CD14-positive monocyte (primary cell): ENCODE measurements at regions not wholly inside any gene's neighbourhood (a gene's known extent, or its start where the extent isn't known, plus 50 kb on each side); places are given as distances from the start of the nearest gene placed in this dataset.

Source experiments
- DNase-seq, 3 donors: peaks; one replicate each; pipeline ENCODE4 v3.0.0-alpha.2; 2011 to 2022
- H2AFZ ChIP-seq: 2 replicates; pipeline ENCODE4 v1.6.0; 2012; ENCODE audit warnings: mild to moderate bottlenecking, low read depth, low read length, inconsistent platforms; ENCODE audit not compliant: insufficient read depth, poor library complexity, severe bottlenecking
- H3K27ac ChIP-seq, 2 donors: 1 replicate in 1 of 2; 2 replicates in 1 of 2; pipeline ENCODE4 v1.5.1; 2012 to 2013; ENCODE audit warnings: low read length in 2 of 2, control low read depth in 1 of 2, inconsistent platforms in 1 of 2, low read depth in 1 of 2, mild to moderate bottlenecking in 1 of 2
- H3K27me3 ChIP-seq, 2 donors: one replicate each; pipeline versions ENCODE4 v1.6.0 to v1.6.1; 2011 to 2013; ENCODE audit warnings: low read length in 2 of 2; ENCODE audit not compliant: control insufficient read depth in 2 of 2, insufficient read depth in 2 of 2
- H3K36me3 ChIP-seq, 2 donors: replicated peaks in 1 of 2; 1 replicate in 1 of 2; 2 replicates in 1 of 2; pipeline versions ENCODE4 v1.5.1 to v1.6.1; 2012 to 2013; ENCODE audit warnings: low read length in 2 of 2, control low read depth in 1 of 2, inconsistent platforms in 1 of 2, mild to moderate bottlenecking in 1 of 2; ENCODE audit not compliant: insufficient read depth in 2 of 2, control insufficient read depth in 1 of 2
- H3K4me1 ChIP-seq, 2 donors: 1 replicate in 1 of 2; 2 replicates in 1 of 2; pipeline versions ENCODE4 v1.5.1 to v1.6.1; 2012 to 2013; ENCODE audit warnings: low read length in 2 of 2, control low read depth in 1 of 2, inconsistent platforms in 1 of 2, mild to moderate bottlenecking in 1 of 2, moderate library complexity in 1 of 2; ENCODE audit not compliant: insufficient read depth in 2 of 2, control insufficient read depth in 1 of 2
- H3K4me2 ChIP-seq: replicated peaks from 2 replicates; pipeline ENCODE3; 2012; ENCODE audit warnings: low read length, moderate library complexity, mild to moderate bottlenecking; ENCODE audit not compliant: poor library complexity, severe bottlenecking; ENCODE audit errors: extremely low read depth
- H3K4me3 ChIP-seq, 3 experiments: fragments of 200-600 bp in 1 of 3; sonication (generic) in 1 of 3; replicated peaks in 1 of 3; 1 replicate in 2 of 3; 2 replicates in 1 of 3; pipeline ENCODE4 v1.5.1; 2011 to 2013; ENCODE audit warnings: low read length in 3 of 3, mild to moderate bottlenecking in 3 of 3, control low read depth in 2 of 3, low read depth in 2 of 3, inconsistent platforms in 1 of 3, moderate library complexity in 1 of 3
- H3K79me2 ChIP-seq: 2 replicates; pipeline ENCODE4 v1.6.0; 2012; ENCODE audit warnings: mild to moderate bottlenecking, control low read depth, inconsistent platforms, low read length, moderate library complexity; ENCODE audit not compliant: insufficient read depth
- H3K9ac ChIP-seq: 2 replicates; pipeline ENCODE4 v1.6.0; 2017; ENCODE audit warnings: low read length, mild to moderate bottlenecking; ENCODE audit not compliant: insufficient read depth, poor library complexity, severe bottlenecking
- H3K9me3 ChIP-seq, 2 donors: replicated peaks in 1 of 2; 1 replicate in 1 of 2; 2 replicates in 1 of 2; pipeline versions ENCODE4 v1.5.1 to v1.6.1; 2012 to 2013; ENCODE audit warnings: low read length in 2 of 2, control low read depth in 1 of 2; ENCODE audit not compliant: control insufficient read depth in 1 of 2, insufficient read depth in 1 of 2
- H4K20me1 ChIP-seq: 2 replicates; pipeline ENCODE4 v1.6.0; 2012; ENCODE audit warnings: mild to moderate bottlenecking, low read length, control low read depth, moderate library complexity; ENCODE audit not compliant: insufficient read depth
- H3K27ac Mint-ChIP-seq, 7 donors: one replicate each; pipeline ENCODE4 v1.8.0; 2020; ENCODE audit warnings: mild to moderate bottlenecking in 7 of 7, mixed read lengths in 7 of 7, moderate library complexity in 6 of 7, inconsistent platforms in 2 of 7
- H3K27me3 Mint-ChIP-seq, 3 donors: one replicate each; pipeline ENCODE4 v1.8.0; 2021 to 2022; ENCODE audit warnings: low read depth in 3 of 3, mild to moderate bottlenecking in 3 of 3, mixed read lengths in 3 of 3, moderate library complexity in 3 of 3, inconsistent platforms in 1 of 3
- H3K36me3 Mint-ChIP-seq, 2 donors: one replicate each; pipeline ENCODE4 v1.8.0; 2020; ENCODE audit warnings: mixed read lengths in 2 of 2, inconsistent platforms in 1 of 2, mild to moderate bottlenecking in 1 of 2
- H3K4me1 Mint-ChIP-seq: one replicate; pipeline ENCODE4 v1.8.0; 2020; ENCODE audit warnings: mild to moderate bottlenecking, mixed read lengths
- H3K4me3 Mint-ChIP-seq, 2 donors: one replicate each; pipeline ENCODE4 v1.8.0; 2020; ENCODE audit warnings: mild to moderate bottlenecking in 2 of 2, mixed read lengths in 2 of 2, moderate library complexity in 1 of 2
- H3K9me3 Mint-ChIP-seq, 7 donors: one replicate each; pipeline ENCODE4 v1.8.0; 2020 to 2022; ENCODE audit warnings: mixed read lengths in 7 of 7, mild to moderate bottlenecking in 6 of 7, moderate library complexity in 6 of 7, inconsistent platforms in 2 of 7
- CTCF ChIP-seq: fragments of 200-600 bp; IDR thresholded peaks from one replicate; pipeline ENCODE4 v1.8.0; 2022; ENCODE audit warnings: antibody characterized with exemption, mild to moderate bottlenecking
- WGBS: methylation state at CpG from one replicate; pipeline ENCODE4 v1.1.5; 2013; ENCODE audit warnings: missing lambda C conversion rate; ENCODE audit not compliant: insufficient coverage; 5-methylcytosine and 5-hydroxymethylcytosine counted together
- intact Hi-C, 2 donors: fragments of 100-400 bp; cut with micrococcal nuclease; formaldehyde crosslinking; loops; one replicate each; pipeline versions ENCODE4 v1.15.0 to v1.15.1; 2023

GRCh38 chr7:91345449-91345848 is 81.2 kb downstream of the FZD1 start:
- Histone ChIP-seq H3K4me1 (peaks cover 10 to 52% of the 10 kb centered on the region in 2 donors), H3K4me3 (no peak overlapping the region), H3K36me3 (no peaks in the 10 kb centered on the region), H3K27ac (no peak overlapping the region), H3K9me3 (no peaks in the 10 kb centered on the region), H3K9ac (no peak overlapping the region), H4K20me1 (no peaks in the 10 kb centered on the region), H3K27me3 (no peaks in the 10 kb centered on the region), H3K79me2 (no peaks in the 10 kb centered on the region), H3K4me2 (peak overlapping the region; percentile 28), H2AFZ (no peak overlapping the region)
- intact Hi-C loops: no loop called here
- Mint-ChIP-seq H3K4me3 (no peak overlapping the region), H3K27me3 (no peaks in the 10 kb centered on the region), H3K36me3 (no peaks in the 10 kb centered on the region), H3K27ac (no peak overlapping the region), H3K4me1 (peaks cover 49% of the 10 kb centered on the region), H3K9me3 (peaks cover 0 to 6% (median 0%) of the 10 kb centered on the region in 7 donors)
- DNase-seq: peak in 2 of 3 donors; percentile 18 to 21
- WGBS: no CpG with 5 or more reads among the region's 1 CpG
- no peak for TF ChIP-seq CTCF

GRCh38 chr7:91346426-91346825 is 82.2 kb downstream of the FZD1 start:
- Histone ChIP-seq H3K4me3 (no peak overlapping the region), H2AFZ (no peak overlapping the region), H3K4me1 (peaks cover 10 to 52% of the 10 kb centered on the region in 2 donors), H3K9ac (no peak overlapping the region), H3K27ac (no peak overlapping the region), H3K36me3 (no peaks in the 10 kb centered on the region), H3K79me2 (no peaks in the 10 kb centered on the region), H3K9me3 (no peaks in the 10 kb centered on the region), H3K27me3 (no peaks in the 10 kb centered on the region), H3K4me2 (no peak overlapping the region), H4K20me1 (no peaks in the 10 kb centered on the region)
- no peak for TF ChIP-seq CTCF
- no peaks in the 10 kb centered on the region for H3K27me3 Mint-ChIP-seq
- intact Hi-C loops: no loop called here
- H3K27ac Mint-ChIP-seq: peak overlapping the region in 1 of 7 donors; percentile 57
- H3K9me3 Mint-ChIP-seq: peaks cover 0 to under 1% (median 0%) of the 10 kb centered on the region in 7 donors
- H3K4me1 Mint-ChIP-seq: peaks cover 49% of the 10 kb centered on the region
- DNase-seq: no peak
- H3K36me3 Mint-ChIP-seq: no peaks in the 10 kb centered on the region
- H3K4me3 Mint-ChIP-seq: no peak overlapping the region
